CD14-positive monocyte (primary cell): ENCODE measurements at regions not wholly inside any gene's neighbourhood (a gene's known extent, or its start where the extent isn't known, plus 50 kb on each side); places are given as distances from the start of the nearest gene placed in this dataset. TPM values are rescaled to one million over a fixed set of nuclear protein-coding genes. Genes with fewer than 3 reads are reported as not detected.

Source experiments
- DNase-seq, 3 donors: peaks; one replicate each; pipeline ENCODE4 v3.0.0-alpha.2; 2011 to 2022
- H2AFZ ChIP-seq: 2 replicates; pipeline ENCODE4 v1.6.0; 2012; ENCODE audit warnings: mild to moderate bottlenecking, low read depth, low read length, inconsistent platforms; ENCODE audit not compliant: insufficient read depth, poor library complexity, severe bottlenecking
- H3K27ac ChIP-seq, 2 donors: 1 replicate in 1 of 2; 2 replicates in 1 of 2; pipeline ENCODE4 v1.5.1; 2012 to 2013; ENCODE audit warnings: low read length in 2 of 2, control low read depth in 1 of 2, inconsistent platforms in 1 of 2, low read depth in 1 of 2, mild to moderate bottlenecking in 1 of 2
- H3K27me3 ChIP-seq, 2 donors: one replicate each; pipeline versions ENCODE4 v1.6.0 to v1.6.1; 2011 to 2013; ENCODE audit warnings: low read length in 2 of 2; ENCODE audit not compliant: control insufficient read depth in 2 of 2, insufficient read depth in 2 of 2
- H3K36me3 ChIP-seq, 2 donors: replicated peaks in 1 of 2; 1 replicate in 1 of 2; 2 replicates in 1 of 2; pipeline versions ENCODE4 v1.5.1 to v1.6.1; 2012 to 2013; ENCODE audit warnings: low read length in 2 of 2, control low read depth in 1 of 2, inconsistent platforms in 1 of 2, mild to moderate bottlenecking in 1 of 2; ENCODE audit not compliant: insufficient read depth in 2 of 2, control insufficient read depth in 1 of 2
- H3K4me1 ChIP-seq, 2 donors: 1 replicate in 1 of 2; 2 replicates in 1 of 2; pipeline versions ENCODE4 v1.5.1 to v1.6.1; 2012 to 2013; ENCODE audit warnings: low read length in 2 of 2, control low read depth in 1 of 2, inconsistent platforms in 1 of 2, mild to moderate bottlenecking in 1 of 2, moderate library complexity in 1 of 2; ENCODE audit not compliant: insufficient read depth in 2 of 2, control insufficient read depth in 1 of 2
- H3K4me2 ChIP-seq: replicated peaks from 2 replicates; pipeline ENCODE3; 2012; ENCODE audit warnings: low read length, moderate library complexity, mild to moderate bottlenecking; ENCODE audit not compliant: poor library complexity, severe bottlenecking; ENCODE audit errors: extremely low read depth
- H3K4me3 ChIP-seq, 3 experiments: fragments of 200-600 bp in 1 of 3; sonication (generic) in 1 of 3; replicated peaks in 1 of 3; 1 replicate in 2 of 3; 2 replicates in 1 of 3; pipeline ENCODE4 v1.5.1; 2011 to 2013; ENCODE audit warnings: low read length in 3 of 3, mild to moderate bottlenecking in 3 of 3, control low read depth in 2 of 3, low read depth in 2 of 3, inconsistent platforms in 1 of 3, moderate library complexity in 1 of 3
- H3K79me2 ChIP-seq: 2 replicates; pipeline ENCODE4 v1.6.0; 2012; ENCODE audit warnings: mild to moderate bottlenecking, control low read depth, inconsistent platforms, low read length, moderate library complexity; ENCODE audit not compliant: insufficient read depth
- H3K9ac ChIP-seq: 2 replicates; pipeline ENCODE4 v1.6.0; 2017; ENCODE audit warnings: low read length, mild to moderate bottlenecking; ENCODE audit not compliant: insufficient read depth, poor library complexity, severe bottlenecking
- H3K9me3 ChIP-seq, 2 donors: replicated peaks in 1 of 2; 1 replicate in 1 of 2; 2 replicates in 1 of 2; pipeline versions ENCODE4 v1.5.1 to v1.6.1; 2012 to 2013; ENCODE audit warnings: low read length in 2 of 2, control low read depth in 1 of 2; ENCODE audit not compliant: control insufficient read depth in 1 of 2, insufficient read depth in 1 of 2
- H4K20me1 ChIP-seq: 2 replicates; pipeline ENCODE4 v1.6.0; 2012; ENCODE audit warnings: mild to moderate bottlenecking, low read length, control low read depth, moderate library complexity; ENCODE audit not compliant: insufficient read depth
- H3K27ac Mint-ChIP-seq, 7 donors: one replicate each; pipeline ENCODE4 v1.8.0; 2020; ENCODE audit warnings: mild to moderate bottlenecking in 7 of 7, mixed read lengths in 7 of 7, moderate library complexity in 6 of 7, inconsistent platforms in 2 of 7
- H3K27me3 Mint-ChIP-seq, 3 donors: one replicate each; pipeline ENCODE4 v1.8.0; 2021 to 2022; ENCODE audit warnings: low read depth in 3 of 3, mild to moderate bottlenecking in 3 of 3, mixed read lengths in 3 of 3, moderate library complexity in 3 of 3, inconsistent platforms in 1 of 3
- H3K36me3 Mint-ChIP-seq, 2 donors: one replicate each; pipeline ENCODE4 v1.8.0; 2020; ENCODE audit warnings: mixed read lengths in 2 of 2, inconsistent platforms in 1 of 2, mild to moderate bottlenecking in 1 of 2
- H3K4me1 Mint-ChIP-seq: one replicate; pipeline ENCODE4 v1.8.0; 2020; ENCODE audit warnings: mild to moderate bottlenecking, mixed read lengths
- H3K4me3 Mint-ChIP-seq, 2 donors: one replicate each; pipeline ENCODE4 v1.8.0; 2020; ENCODE audit warnings: mild to moderate bottlenecking in 2 of 2, mixed read lengths in 2 of 2, moderate library complexity in 1 of 2
- H3K9me3 Mint-ChIP-seq, 7 donors: one replicate each; pipeline ENCODE4 v1.8.0; 2020 to 2022; ENCODE audit warnings: mixed read lengths in 7 of 7, mild to moderate bottlenecking in 6 of 7, moderate library complexity in 6 of 7, inconsistent platforms in 2 of 7
- CTCF ChIP-seq: fragments of 200-600 bp; IDR thresholded peaks from one replicate; pipeline ENCODE4 v1.8.0; 2022; ENCODE audit warnings: antibody characterized with exemption, mild to moderate bottlenecking
- WGBS: methylation state at CpG from one replicate; pipeline ENCODE4 v1.1.5; 2013; ENCODE audit warnings: missing lambda C conversion rate; ENCODE audit not compliant: insufficient coverage; 5-methylcytosine and 5-hydroxymethylcytosine counted together
- intact Hi-C, 2 donors: fragments of 100-400 bp; cut with micrococcal nuclease; formaldehyde crosslinking; loops; one replicate each; pipeline versions ENCODE4 v1.15.0 to v1.15.1; 2023
- small RNA-seq: library from RNA; depleted of rRNA; stranded (forward); fragments of <200 nt; gene quantifications from one replicate; pipeline ENCODE3, GENCODE V24; 2012; ENCODE audit warnings: low read depth; ENCODE audit not compliant: insufficient read length

- Histone ChIP-seq H3K27me3 (peaks cover 0 to 2% of the 10 kb centered on the region in 2 donors), H2AFZ (no peak overlapping the region), H3K27ac (no peak overlapping the region), H3K4me3 (no peak overlapping the region), H3K4me2 (no peak overlapping the region), H3K9me3 (no peaks in the 10 kb centered on the region), H3K36me3 (no peaks in the 10 kb centered on the region), H3K79me2 (no peaks in the 10 kb centered on the region), H3K4me1 (peaks cover 11 to 19% of the 10 kb centered on the region in 2 donors), H3K9ac (no peak overlapping the region), H4K20me1 (no peaks in the 10 kb centered on the region)
- no peak overlapping the region for H3K27ac Mint-ChIP-seq
- no peak for TF ChIP-seq CTCF
- peaks cover 0 to 4% (median 1%) of the 10 kb centered on the region in 3 donors for H3K27me3 Mint-ChIP-seq
- peaks cover 26% of the 10 kb centered on the region for H3K4me1 Mint-ChIP-seq
- no peak for DNase-seq
- intact Hi-C loops: no loop called here
- no CpG with 5 or more reads among the region's 3 CpGs for WGBS
- peaks cover 0 to 4% (median 2%) of the 10 kb centered on the region in 7 donors for H3K9me3 Mint-ChIP-seq
- peaks cover 0 to 3% of the 10 kb centered on the region in 2 donors for H3K36me3 Mint-ChIP-seq
- H3K4me3 Mint-ChIP-seq: no peak overlapping the region
These were observed 52.3 kb upstream of the MTAP start for GRCh38 chr9:21750021-21750735.

- Mint-ChIP-seq H3K9me3 (peaks cover 0 to 4% (median 2%) of the 10 kb centered on the region in 7 donors), H3K27me3 (peaks cover 0 to 3% (median 1%) of the 10 kb centered on the region in 3 donors), H3K27ac (no peak overlapping the region), H3K4me1 (peaks cover 12% of the 10 kb centered on the region), H3K4me3 (no peak overlapping the region), H3K36me3 (no peaks in the 10 kb centered on the region)
- no peak overlapping the region for H3K4me3 ChIP-seq
- TF ChIP-seq CTCF: no peak
- H3K79me2 ChIP-seq: no peaks in the 10 kb centered on the region
- H3K27me3 ChIP-seq: peaks cover 0 to 2% of the 10 kb centered on the region in 2 donors
- no peaks in the 10 kb centered on the region for H4K20me1 ChIP-seq
- no peak overlapping the region for H3K27ac ChIP-seq
- H3K9ac ChIP-seq: no peak overlapping the region
- H3K36me3 ChIP-seq: no peaks in the 10 kb centered on the region
- H2AFZ ChIP-seq: no peak overlapping the region
- no peak overlapping the region for H3K4me2 ChIP-seq
- no peak for DNase-seq
- intact Hi-C loops: no loop called here
- no peaks in the 10 kb centered on the region for H3K9me3 ChIP-seq
- peaks cover 3% of the 10 kb centered on the region in 2 donors for H3K4me1 ChIP-seq
These were observed 50.4 kb upstream of the MTAP start for GRCh38 chr9:21751998-21752397.

Small RNAs in the stretch of these regions (small RNA-seq; reads per million reads assigned to genes)
- gene RN7SL151P: not detected
